ENCODE measurements at regions not wholly inside any gene's neighbourhood (a gene's known extent, or its start where the extent isn't known, plus 50 kb on each side); places are given as distances from the start of the nearest gene placed in this dataset.
"Not testable (repeated sequence)": the region's sequence is repeated elsewhere in the genome, so short reads cannot be mapped to it uniquely, and the experiment has no call there.

DNA sequence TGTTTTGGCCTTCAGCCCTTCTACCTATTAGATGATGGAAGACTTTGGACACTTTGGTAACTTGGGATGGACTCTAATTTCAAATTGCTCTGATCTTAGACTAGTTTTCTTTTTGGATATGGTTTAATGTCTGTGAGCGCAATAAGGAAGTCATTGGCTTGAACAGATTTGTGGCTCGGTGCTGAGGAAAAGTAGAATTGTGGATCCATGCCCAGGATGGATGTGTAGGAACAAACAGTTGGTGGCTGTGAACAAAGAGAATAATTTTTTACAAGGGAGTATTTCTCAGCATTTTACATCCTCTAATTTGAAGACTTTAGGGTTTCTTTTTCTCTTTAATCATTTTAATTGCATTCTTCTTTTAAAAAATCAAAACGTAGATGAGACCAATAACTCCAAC is 327.1 kb downstream of the GLUD2 start:
- TF ChIP-seq, protein P1, sequence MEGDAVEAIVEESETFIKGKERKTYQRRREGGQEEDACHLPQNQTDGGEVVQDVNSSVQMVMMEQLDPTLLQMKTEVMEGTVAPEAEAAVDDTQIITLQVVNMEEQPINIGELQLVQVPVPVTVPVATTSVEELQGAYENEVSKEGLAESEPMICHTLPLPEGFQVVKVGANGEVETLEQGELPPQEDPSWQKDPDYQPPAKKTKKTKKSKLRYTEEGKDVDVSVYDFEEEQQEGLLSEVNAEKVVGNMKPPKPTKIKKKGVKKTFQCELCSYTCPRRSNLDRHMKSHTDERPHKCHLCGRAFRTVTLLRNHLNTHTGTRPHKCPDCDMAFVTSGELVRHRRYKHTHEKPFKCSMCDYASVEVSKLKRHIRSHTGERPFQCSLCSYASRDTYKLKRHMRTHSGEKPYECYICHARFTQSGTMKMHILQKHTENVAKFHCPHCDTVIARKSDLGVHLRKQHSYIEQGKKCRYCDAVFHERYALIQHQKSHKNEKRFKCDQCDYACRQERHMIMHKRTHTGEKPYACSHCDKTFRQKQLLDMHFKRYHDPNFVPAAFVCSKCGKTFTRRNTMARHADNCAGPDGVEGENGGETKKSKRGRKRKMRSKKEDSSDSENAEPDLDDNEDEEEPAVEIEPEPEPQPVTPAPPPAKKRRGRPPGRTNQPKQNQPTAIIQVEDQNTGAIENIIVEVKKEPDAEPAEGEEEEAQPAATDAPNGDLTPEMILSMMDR (conservative IDR thresholded peaks at IDR 0.05): no peak

GRCh38 chrX:121381915-121382314 is 334.5 kb downstream of the GLUD2 start:
- H3K27ac ChIP-seq: not testable (repeated sequence)

More for the DNA sequence above, 327.1 kb downstream of the GLUD2 start:
- no peak overlapping the region for H3K27ac ChIP-seq

DNA sequence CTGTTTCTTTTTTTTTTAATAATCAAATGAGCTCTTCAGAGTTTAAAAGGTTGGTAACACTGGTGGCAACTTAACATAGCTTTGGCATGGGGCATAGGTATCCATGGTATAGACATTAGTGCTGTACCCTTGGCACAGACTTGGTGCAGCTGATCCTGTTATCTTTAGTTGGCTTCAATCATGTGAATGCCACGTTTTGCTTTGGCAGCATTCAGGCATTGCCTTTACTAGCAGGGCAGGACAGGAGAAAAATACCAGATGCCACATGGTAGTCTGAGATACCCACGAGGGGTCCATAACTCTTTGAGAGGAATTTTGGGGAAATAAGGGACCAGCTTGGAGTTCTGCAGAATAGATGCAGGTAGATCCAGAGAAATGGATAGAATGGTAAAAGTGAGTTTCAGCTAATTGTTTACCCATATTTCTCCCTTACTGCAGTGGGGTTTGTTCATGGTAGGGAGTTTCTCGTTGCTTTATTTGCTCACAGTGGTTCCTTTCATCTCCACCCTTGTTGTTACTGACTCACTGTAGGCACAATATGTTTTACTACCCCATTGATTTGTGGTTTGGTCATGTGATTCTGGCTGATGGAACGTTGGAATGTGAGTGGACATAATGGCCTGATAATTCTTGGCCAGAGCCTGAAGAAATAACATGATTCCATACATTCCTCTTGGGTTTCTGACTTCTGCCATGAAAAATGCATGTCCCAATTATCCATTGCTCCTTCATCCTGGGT is 342.7 kb downstream of the GLUD2 start:
- H3K27ac ChIP-seq: no peak overlapping the region
- TF ChIP-seq, protein P1 (conservative IDR thresholded peaks at IDR 0.05): no peak

- TF ChIP-seq, protein P1 (conservative IDR thresholded peaks at IDR 0.05): no peak
Measured at GRCh38 chrX:121405826-121406225, 358.4 kb downstream of the GLUD2 start.

DNA sequence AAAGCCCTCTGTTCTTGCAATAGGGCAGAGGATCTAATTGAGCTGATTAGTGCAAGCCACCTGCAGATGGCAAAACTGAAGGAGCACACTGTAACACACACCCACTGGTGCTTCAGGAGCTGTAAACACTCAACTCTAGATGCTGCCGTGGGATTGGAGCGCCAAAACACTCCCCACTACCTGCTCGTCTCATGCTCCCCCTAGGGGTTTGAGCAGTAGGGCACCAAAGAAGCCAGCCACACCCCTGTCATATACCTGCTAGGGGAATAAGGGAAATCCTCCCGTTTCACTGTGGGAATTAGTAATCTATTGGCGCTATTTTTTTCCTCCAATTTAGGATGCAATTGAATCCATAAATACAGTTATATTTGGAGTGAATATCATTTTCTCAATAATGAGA is 360.2 kb downstream of the GLUD2 start:
- H3K27ac ChIP-seq: no peak overlapping the region
- TF ChIP-seq, protein P1 (conservative IDR thresholded peaks at IDR 0.05): no peak

More at GRCh38 chrX:121405826-121406225, 358.4 kb downstream of the GLUD2 start:
- H3K27ac ChIP-seq: no peak overlapping the region

DNA sequence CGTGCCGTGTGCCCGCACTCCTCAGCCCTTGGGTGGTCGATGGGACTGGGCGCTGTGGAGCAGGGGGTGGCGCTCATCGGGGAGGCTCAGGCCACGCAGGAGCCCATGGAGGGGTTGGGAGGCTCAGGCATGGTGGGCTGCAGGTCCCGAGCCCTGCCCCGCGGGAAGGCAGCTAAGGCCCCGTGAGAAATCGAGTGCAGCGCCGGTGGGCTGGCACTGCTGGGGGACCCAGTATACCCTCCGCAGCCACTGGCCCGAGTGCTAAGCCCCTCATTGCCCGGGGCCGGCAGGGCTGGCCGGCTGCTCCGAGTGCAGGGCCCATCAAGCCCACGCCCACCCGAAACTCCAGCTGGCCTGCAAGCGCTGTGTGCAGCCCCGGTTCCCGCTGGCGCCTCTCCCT is 384.1 kb downstream of the GLUD2 start:
- not testable (repeated sequence) for H3K27ac ChIP-seq

DNA sequence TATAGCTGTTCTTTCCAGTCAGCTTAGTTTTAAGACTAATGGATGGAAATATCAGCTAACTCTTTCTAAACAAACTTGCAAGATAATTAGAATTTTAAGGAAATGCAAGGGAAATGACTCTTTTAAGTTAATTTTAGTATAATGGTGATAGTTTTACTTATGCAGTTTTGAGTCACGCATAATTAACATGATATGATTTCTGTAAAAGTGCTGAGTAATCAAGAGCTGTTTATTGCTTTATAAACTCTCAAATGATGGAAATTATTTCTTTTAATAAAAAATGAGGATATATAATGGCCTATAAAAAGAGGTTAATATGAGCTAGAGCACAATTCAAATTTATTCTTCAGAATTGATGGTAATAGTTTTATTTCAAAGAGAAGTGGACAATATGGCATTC is 385.9 kb downstream of the GLUD2 start:
- TF ChIP-seq, protein P1 (conservative IDR thresholded peaks at IDR 0.05): no peak
- H3K27ac ChIP-seq: no peak overlapping the region

DNA sequence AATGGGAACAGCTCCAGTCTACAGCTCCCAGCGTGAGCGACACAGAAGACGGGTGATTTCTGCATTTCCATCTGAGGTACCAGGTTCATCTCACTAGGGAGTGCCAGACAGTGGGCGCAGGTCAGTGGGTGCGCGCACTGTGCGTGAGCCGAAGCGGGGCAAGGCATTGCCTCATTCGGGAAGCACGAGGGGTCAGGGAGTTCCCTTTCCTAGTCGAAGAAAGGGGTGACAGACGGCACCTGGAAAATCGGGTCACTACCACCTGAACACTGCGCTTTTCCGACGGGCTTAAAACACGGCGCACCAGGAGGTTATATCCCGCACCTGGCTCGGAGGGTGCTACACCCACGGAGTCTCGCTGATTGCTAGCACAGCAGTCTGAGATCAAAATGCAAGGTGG is 390.3 kb downstream of the GLUD2 start:
- H3K27ac ChIP-seq: not testable (repeated sequence)

- TF ChIP-seq, protein P1 (conservative IDR thresholded peaks at IDR 0.05): no peak
Measured at GRCh38 chrX:121455890-121456289, 408.5 kb downstream of the GLUD2 start.

More at GRCh38 chrX:121455890-121456289, 408.5 kb downstream of the GLUD2 start:
- no peak overlapping the region for H3K27ac ChIP-seq
